ACC112 (cell line): ENCODE measurements at regions not wholly inside any gene's neighbourhood (a gene's known extent, or its start where the extent isn't known, plus 50 kb on each side); places are given as distances from the start of the nearest gene placed in this dataset.
A peak's percentile ranks its signal among the peaks of the same experiment; 100 is the strongest.
"Not testable (repeated sequence)": the region's sequence is repeated elsewhere in the genome, so short reads cannot be mapped to it uniquely, and the experiment has no call there.

ENCODE experiments used
- H2AFZ ChIP-seq: fragments of 200-600 bp; sonication (generic); one replicate; pipeline ENCODE4 v1.6.0; 2017; ENCODE audit warnings: antibody characterized with exemption, low read length; ENCODE audit not compliant: unreplicated experiment
- H3K27ac ChIP-seq: fragments of 200-600 bp; sonication (generic); 2 replicates; pipeline ENCODE4 v1.5.1; 2014; ENCODE audit warnings: low read depth, mild to moderate bottlenecking, antibody characterized with exemption, low read length, moderate library complexity
- H3K27me3 ChIP-seq: fragments of 200-600 bp; sonication (generic); 2 replicates; pipeline ENCODE4 v1.6.1; 2014; ENCODE audit warnings: mild to moderate bottlenecking, antibody characterized with exemption, low read length, moderate library complexity, mixed read lengths; ENCODE audit not compliant: insufficient read depth
- H3K36me3 ChIP-seq: fragments of 200-600 bp; sonication (generic); 2 replicates; pipeline ENCODE4 v1.6.1; 2016; ENCODE audit warnings: mild to moderate bottlenecking, antibody characterized with exemption, low read length, moderate library complexity, mixed read lengths; ENCODE audit not compliant: insufficient read depth
- H3K4me1 ChIP-seq: fragments of 200-600 bp; sonication (generic); one replicate; pipeline ENCODE4 v1.6.1; 2016; ENCODE audit warnings: low read length, mixed read lengths; ENCODE audit not compliant: insufficient read depth, unreplicated experiment, control insufficient read depth
- H3K4me3 ChIP-seq: fragments of 200-600 bp; sonication (generic); 2 replicates; pipeline ENCODE4 v1.5.1; 2014; ENCODE audit warnings: mild to moderate bottlenecking, low read depth, low read length
- H3K79me2 ChIP-seq: fragments of 200-600 bp; sonication (generic); one replicate; pipeline ENCODE4 v1.6.0; 2016; ENCODE audit warnings: low read length; ENCODE audit not compliant: control insufficient read depth, unreplicated experiment, insufficient read depth

DNA sequence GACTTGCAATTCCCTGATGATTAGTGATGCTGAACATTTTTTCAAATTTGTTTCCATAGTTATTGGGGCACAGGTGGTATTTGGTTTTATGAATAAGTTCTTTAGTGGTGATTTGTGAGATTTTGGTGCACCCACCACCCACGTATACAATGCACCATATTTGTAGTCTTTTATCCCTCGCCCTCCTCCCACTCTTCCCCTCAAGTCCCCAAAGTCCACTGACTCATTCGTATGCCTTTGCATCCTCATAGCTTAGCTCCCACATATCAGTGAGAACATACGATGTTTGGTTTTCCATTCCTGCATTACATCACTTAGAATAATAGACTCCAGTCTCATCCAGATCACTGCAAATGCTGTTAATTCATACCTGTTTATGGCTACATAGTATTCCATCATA lies 167.3 kb downstream of the MYLK4 start:
- Histone ChIP-seq H3K27me3 (no peaks in the 10 kb centered on the region), H3K36me3 (no peaks in the 10 kb centered on the region), H3K27ac (no peak overlapping the region), H3K79me2 (no peaks in the 10 kb centered on the region), H3K4me1 (peaks cover 10% of the 10 kb centered on the region), H3K4me3 (no peak overlapping the region), H2AFZ (no peak overlapping the region)

DNA sequence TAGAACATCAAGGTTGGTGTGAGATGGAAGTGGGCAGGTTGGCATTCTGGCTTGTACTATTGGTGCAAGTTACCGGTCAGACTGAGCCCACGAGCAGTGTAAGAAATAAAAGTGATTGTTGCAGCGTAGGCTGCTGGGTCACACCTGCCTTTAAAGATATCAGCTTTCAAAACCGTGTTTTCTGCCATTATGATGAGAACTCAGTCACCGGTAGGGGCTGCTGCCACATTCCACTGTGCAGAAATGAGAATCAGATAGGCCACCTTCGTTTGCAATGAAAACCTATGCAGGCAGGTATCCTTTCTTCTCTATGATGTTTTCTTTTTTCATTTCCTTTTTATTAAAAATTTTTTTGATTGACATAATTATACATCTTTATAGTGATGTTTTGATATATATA lies 168.5 kb downstream of the MYLK4 start:
- Histone ChIP-seq H3K4me1 (peaks cover 10% of the 10 kb centered on the region), H3K36me3 (no peaks in the 10 kb centered on the region), H3K79me2 (no peaks in the 10 kb centered on the region), H3K27me3 (no peaks in the 10 kb centered on the region), H2AFZ (no peak overlapping the region), H3K27ac (no peak overlapping the region), H3K4me3 (no peak overlapping the region)

DNA sequence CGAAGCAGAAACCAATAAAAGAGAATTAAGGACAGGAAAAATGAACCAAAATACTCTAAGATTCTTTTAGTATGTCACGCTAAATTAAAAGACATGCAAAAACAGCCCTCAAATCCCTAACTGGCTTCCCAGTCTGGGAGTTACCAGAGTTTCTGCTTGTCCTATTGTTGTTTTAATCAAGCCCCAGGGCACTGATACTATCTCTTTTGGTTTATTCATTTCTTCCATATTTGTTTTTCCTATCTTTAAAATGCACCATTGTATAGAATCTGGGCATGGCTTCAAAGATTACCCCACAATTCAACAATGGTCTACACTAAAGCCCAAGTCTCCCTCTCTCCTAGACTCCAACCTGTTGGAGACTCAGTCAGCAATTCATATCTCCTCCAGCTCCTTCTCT lies 169.1 kb downstream of the MYLK4 start:
- Histone ChIP-seq H3K4me1 (peaks cover 10% of the 10 kb centered on the region), H3K79me2 (no peaks in the 10 kb centered on the region), H3K27ac (no peak overlapping the region), H2AFZ (no peak overlapping the region), H3K27me3 (no peaks in the 10 kb centered on the region), H3K4me3 (no peak overlapping the region), H3K36me3 (no peaks in the 10 kb centered on the region)

DNA sequence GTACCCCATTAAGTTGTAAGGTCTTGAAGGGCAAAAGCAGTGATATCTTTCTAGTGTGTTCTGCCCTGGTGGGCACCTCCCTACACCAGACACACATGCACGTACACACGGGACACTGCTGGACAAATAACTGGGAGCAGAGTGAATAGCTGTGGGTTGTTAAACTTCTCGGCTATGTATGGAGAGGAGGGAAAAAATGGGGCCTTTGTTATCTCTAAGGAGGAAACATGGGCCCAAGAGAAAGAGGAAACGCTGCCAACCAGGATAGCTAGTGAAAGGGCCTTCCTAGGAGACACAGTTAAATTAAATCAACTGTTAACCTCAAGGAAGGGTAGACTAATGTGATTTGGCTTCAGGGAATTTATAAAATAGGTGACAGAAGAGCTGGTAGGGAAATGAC lies 169.7 kb downstream of the MYLK4 start:
- no peak overlapping the region for H3K27ac ChIP-seq

DNA sequence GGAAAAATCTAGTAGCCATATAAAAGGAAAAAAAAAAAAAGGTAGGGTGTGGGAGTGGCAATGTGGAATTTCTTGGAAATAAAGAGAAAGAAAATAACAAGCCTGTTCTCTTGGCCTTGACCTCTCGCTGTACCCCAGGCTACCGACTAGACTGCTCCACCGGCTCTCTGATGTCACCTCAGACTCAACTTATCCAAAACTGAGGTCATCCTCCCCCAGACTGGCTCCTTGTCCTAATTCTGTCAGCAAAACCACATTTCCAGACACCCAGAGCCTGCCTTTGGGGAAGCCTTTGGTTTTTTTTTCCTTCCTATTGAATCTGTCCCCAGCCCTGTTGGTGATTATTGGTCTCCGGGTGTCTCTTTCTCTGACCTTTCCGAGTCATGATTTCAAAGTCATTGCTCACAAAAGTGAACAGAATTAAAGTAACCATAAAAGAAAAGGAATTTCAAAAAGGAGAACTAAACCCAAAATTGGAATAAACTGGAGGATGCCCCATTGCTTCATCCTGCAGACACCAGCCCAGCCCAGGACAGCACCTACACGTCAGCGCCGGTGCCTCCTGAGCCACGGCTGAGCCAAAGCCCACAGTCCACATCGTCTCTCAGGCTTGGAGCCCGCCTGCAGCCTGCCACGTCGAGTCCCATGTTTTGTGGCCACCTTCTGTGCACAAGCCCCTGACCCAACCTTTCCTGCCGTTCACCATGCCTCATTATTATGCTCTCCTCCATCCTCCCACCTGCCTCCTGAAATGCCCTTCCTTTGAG lies 170.7 kb downstream of the MYLK4 start:
- Histone ChIP-seq H3K27me3 (no peaks in the 10 kb centered on the region), H3K36me3 (no peaks in the 10 kb centered on the region), H3K79me2 (no peaks in the 10 kb centered on the region), H3K4me3 (no peak overlapping the region), H2AFZ (peak overlapping the region; percentile 13), H3K4me1 (peaks cover 10% of the 10 kb centered on the region), H3K27ac (no peak overlapping the region)

More for the DNA sequence above, 169.7 kb downstream of the MYLK4 start:
- Histone ChIP-seq H3K27me3 (no peaks in the 10 kb centered on the region), H3K4me1 (peaks cover 10% of the 10 kb centered on the region), H2AFZ (no peak overlapping the region), H3K79me2 (no peaks in the 10 kb centered on the region), H3K4me3 (no peak overlapping the region), H3K36me3 (no peaks in the 10 kb centered on the region)

DNA sequence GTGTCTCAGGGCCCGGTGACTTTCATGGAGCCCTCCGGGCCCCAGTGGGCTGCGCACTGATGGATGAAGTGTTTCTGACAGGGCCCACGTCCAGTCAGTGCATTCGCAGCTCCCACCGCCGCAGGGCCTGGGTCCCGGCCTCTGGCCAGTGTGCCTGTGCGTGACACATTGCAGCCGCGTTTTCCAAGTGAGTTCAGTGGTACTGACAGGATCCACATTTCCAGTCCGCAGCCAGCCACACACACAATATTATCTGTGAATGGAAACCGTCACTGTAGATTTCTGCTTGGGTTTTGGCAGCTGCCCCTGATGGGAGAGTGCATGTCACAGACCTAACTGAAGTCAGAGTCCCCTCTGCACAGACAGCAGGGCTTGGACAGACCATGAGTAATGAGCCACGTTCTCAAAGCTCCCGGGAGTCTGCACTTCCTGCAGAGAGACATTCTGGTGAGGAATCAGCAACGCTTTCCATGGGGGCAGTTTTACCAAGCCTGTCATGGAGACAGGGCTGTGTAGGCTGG lies 171.4 kb downstream of the MYLK4 start:
- Histone ChIP-seq H3K4me1 (peaks cover 10% of the 10 kb centered on the region), H2AFZ (peak overlapping the region; percentile 13), H3K27me3 (no peaks in the 10 kb centered on the region), H3K4me3 (no peak overlapping the region), H3K36me3 (no peaks in the 10 kb centered on the region), H3K79me2 (no peaks in the 10 kb centered on the region), H3K27ac (no peak overlapping the region)

DNA sequence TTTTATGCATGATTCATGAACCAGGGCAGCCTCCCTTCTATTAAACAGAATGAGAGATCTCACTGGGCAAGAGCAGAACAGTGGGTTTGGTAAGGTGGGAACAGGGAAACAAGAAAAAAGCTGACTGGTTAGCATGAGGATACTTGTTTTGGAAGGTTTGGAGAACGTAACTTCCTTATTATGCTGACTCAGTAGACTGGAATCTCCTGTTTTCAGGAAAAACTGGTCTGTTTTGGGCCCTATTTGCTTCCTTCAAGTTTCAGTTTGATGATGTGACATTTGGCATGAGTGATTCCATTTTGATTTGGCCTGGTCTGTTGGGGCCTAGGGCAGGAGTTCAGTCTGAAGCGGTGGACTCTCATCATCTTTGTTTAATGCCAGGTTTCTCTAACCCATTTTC lies 172.0 kb downstream of the MYLK4 start:
- Histone ChIP-seq H3K27ac (no peak overlapping the region), H3K79me2 (no peaks in the 10 kb centered on the region), H3K27me3 (no peaks in the 10 kb centered on the region), H3K4me1 (peaks cover 10% of the 10 kb centered on the region), H3K4me3 (no peak overlapping the region), H3K36me3 (no peaks in the 10 kb centered on the region; the same call in 1 of the 2 replicates), H2AFZ (no peak overlapping the region)

DNA sequence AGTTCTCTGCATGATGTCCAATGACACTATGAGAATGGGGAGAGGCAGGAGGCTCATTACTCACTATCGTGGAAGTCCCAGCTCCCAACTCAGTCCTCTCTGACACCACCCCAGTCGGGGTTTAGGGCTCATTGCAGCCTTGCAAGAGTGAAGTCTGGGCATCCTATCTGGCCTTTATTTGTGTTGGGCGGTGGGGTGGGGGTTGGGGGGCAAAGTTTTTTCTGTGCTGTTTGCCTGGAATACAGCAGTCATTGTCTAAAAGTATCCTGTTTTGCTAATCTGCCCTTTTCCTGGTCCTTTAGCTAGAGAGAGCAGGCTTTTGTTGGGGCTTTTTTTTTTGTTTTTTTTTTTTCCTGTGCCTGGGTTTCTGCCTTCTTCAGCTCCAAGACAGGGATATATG lies 174.2 kb downstream of the MYLK4 start:
- no peak overlapping the region for H2AFZ ChIP-seq
- no peak overlapping the region for H3K4me3 ChIP-seq
- no peaks in the 10 kb centered on the region; the same call in 1 of the 2 replicates for H3K36me3 ChIP-seq
- no peak overlapping the region for H3K27ac ChIP-seq
- H3K79me2 ChIP-seq: no peaks in the 10 kb centered on the region
- H3K27me3 ChIP-seq: no peaks in the 10 kb centered on the region
- H3K4me1 ChIP-seq: peaks cover 10% of the 10 kb centered on the region

DNA sequence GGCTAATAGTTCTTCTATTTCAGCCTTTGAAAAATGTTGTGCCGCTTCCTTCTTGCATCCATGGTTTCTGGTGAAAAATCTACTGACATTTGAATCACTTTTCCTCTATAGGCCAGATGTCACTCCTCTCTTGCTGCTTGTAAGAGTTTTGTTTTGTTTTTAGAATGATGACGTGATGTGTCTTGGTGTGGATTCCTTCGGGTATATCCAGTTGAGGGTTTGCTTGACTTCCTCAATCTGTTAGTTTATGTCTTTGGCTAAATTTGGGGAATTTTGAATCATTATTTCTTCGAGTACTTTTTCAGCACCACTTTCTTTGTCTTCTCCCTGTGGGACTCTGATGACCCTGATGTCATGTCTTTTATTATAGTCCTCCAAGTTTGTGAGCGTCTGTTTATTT lies 175.5 kb downstream of the MYLK4 start:
- no peaks in the 10 kb centered on the region for H3K27me3 ChIP-seq
- no peak overlapping the region for H2AFZ ChIP-seq
- H3K27ac ChIP-seq: no peak overlapping the region
- H3K4me1 ChIP-seq: peaks cover 10% of the 10 kb centered on the region
- H3K79me2 ChIP-seq: no peaks in the 10 kb centered on the region
- H3K4me3 ChIP-seq: no peak overlapping the region
- no peaks in the 10 kb centered on the region; the same call in 1 of the 2 replicates for H3K36me3 ChIP-seq

DNA sequence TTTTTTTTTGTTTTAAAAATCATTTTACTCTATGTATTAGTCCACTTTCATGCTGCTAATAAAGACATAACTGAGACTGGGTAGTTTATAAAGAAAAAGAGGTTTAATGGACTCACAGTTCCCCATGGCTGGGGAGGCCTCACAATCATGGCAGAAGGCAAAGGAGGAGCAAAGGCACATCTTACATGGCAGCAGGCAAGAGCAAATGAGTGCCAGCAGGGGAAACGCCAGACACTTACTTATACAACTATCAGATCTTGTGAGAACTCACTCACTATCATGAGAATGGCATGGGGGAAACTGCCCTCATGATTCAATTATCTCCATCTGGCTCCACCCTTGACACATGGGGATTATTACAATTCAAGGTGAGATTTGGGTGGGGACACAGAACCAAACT lies 181.3 kb downstream of the MYLK4 start:
- H3K36me3 ChIP-seq, H3K4me1 ChIP-seq, H3K27me3 ChIP-seq, H2AFZ ChIP-seq, H3K79me2 ChIP-seq, H3K4me3 ChIP-seq, H3K27ac ChIP-seq: not testable (repeated sequence)

DNA sequence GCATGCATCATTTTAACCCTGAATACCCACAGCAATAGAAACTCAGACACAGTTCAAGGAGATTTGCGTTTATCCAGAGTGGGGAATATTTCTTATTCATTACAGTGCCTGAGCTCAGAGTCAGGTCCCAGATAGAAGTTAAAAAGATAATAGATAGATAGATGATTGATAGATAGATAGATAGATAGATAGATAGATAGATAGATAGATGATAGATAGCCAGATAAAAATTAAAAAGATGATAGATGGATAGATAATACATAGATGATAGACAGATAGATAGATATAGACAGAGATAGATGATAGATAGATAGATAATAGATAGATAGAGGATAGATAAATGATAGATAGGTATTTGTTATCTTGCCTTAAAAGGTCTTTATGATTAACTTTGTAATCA lies 184.7 kb downstream of the MYLK4 start:
- Histone ChIP-seq H3K36me3 (no peaks in the 10 kb centered on the region), H3K27me3 (no peaks in the 10 kb centered on the region), H2AFZ (no peak overlapping the region), H3K27ac (no peak overlapping the region), H3K79me2 (no peaks in the 10 kb centered on the region), H3K4me1 (peaks cover 8% of the 10 kb centered on the region), H3K4me3 (no peak overlapping the region)
